Right cardiac atrium (tissue), 5 donors: ENCODE measurements at regions not wholly inside any gene's neighbourhood (a gene's known extent, or its start where the extent isn't known, plus 50 kb on each side); places are given as distances from the start of the nearest gene placed in this dataset.
A peak's percentile ranks its signal among the peaks of the same experiment; 100 is the strongest.
"Not testable (repeated sequence)": the region's sequence is repeated elsewhere in the genome, so short reads cannot be mapped to it uniquely, and the experiment has no call there.

Experiments used
- ATAC-seq, 2 donors: fragments of 200-7000 bp; cut with Tn5 transposase; one replicate each; pipeline versions ENCODE4 v1.8.0 to v1.9.1; 2020; ENCODE audit warnings: moderate library complexity in 2 of 2, mild to moderate bottlenecking in 1 of 2
- DNase-seq, 3 donors: peaks; one replicate each; pipeline ENCODE4 v3.0.0-alpha.2; 2020
- H3K27ac ChIP-seq: one replicate; pipeline ENCODE4 v1.5.1; 2013; ENCODE audit warnings: mild to moderate bottlenecking, low read length, control low read depth, moderate library complexity
- H3K27me3 ChIP-seq: one replicate; pipeline ENCODE4 v1.6.1; 2013; ENCODE audit not compliant: control insufficient read depth, insufficient read depth
- H3K4me1 ChIP-seq: one replicate; pipeline ENCODE4 v1.6.1; 2013; ENCODE audit warnings: low read length; ENCODE audit not compliant: control insufficient read depth, insufficient read depth
- H3K4me3 ChIP-seq: one replicate; pipeline ENCODE4 v1.5.1; 2013; ENCODE audit warnings: low read length, control low read depth
- H3K9me3 ChIP-seq: one replicate; pipeline ENCODE4 v1.6.1; 2013; ENCODE audit warnings: low read length; ENCODE audit not compliant: control insufficient read depth
- WGBS: extraction: QIAGEN DNeasy Blood & Tissue Kit; methylation state at CpG from one replicate; pipeline ENCODE4 v1.1.7; 2013; 5-methylcytosine and 5-hydroxymethylcytosine counted together
- intact Hi-C, 4 donors: fragments of 100-400 bp; cut with DNase I; formaldehyde crosslinking; loops; one replicate each; pipeline versions ENCODE4 v1.11.0 to v1.14.0; 2022 to 2023
- donor health status: healthy with polysubstance abuse.
- donor health status: DM: no; HTN: yes; CAD: no.
- donor health status: DM: no; HTN: no; CAD: no.
- donor health status: DM: no; HTN: yes; CAD: no; lungs with severe emphysema.
- donor health status: DM: yes; HTN: yes; CAD: no.

GRCh38 chr3:139107424-139108252 is 62.9 kb upstream of the PRR23C start:
- no peak overlapping the region for H3K27ac ChIP-seq
- H3K9me3 ChIP-seq, result no peaks in the 10 kb centered on the region
- no peaks in the 10 kb centered on the region for H3K4me1 ChIP-seq
- 69% methylated on average over 13 of the region's 13 CpGs for WGBS
- H3K27me3 ChIP-seq, result no peaks in the 10 kb centered on the region
- DNase-seq (no peak), ATAC-seq (no peak)
- H3K4me3 ChIP-seq, result no peak overlapping the region
- intact Hi-C loops, result no loop called here

GRCh38 chr3:139108253-139108969 is 63.7 kb upstream of the PRR23C start:
- DNase-seq (no peak), ATAC-seq (no peak)
- H3K27me3 ChIP-seq, result no peaks in the 10 kb centered on the region
- H3K27ac ChIP-seq, result no peak overlapping the region
- intact Hi-C loops, result no loop called here
- no peaks in the 10 kb centered on the region for H3K9me3 ChIP-seq
- WGBS, result 76% methylated on average over 4 of the region's 4 CpGs
- H3K4me1 ChIP-seq, result no peaks in the 10 kb centered on the region
- H3K4me3 ChIP-seq, result no peak overlapping the region

DNA sequence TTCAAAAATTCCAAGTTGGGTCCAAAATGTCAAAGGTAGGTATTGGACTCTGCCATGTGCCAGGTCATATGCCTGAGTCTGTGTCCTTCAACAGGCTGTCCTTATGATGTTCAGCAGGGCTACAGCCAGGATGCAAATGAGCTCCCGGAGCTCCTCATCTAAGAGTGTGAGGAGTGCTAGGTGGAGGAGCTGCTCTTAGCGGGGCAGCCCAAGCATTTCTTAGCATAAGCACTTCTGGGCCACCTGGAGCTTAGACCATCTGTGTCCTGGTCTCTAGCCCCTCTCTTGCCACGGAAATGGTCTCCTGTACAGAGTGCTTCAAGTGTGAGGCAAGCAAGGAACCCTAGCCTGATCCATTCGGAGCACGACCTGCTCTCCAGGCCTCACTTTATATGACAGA is 64.6 kb upstream of the PRR23C start:
- Histone ChIP-seq H3K4me3 (no peak overlapping the region), H3K4me1 (no peaks in the 10 kb centered on the region), H3K27me3 (no peaks in the 10 kb centered on the region), H3K27ac (no peak overlapping the region), H3K9me3 (no peaks in the 10 kb centered on the region)
- DNase-seq, result no peak
- 64% methylated on average over 5 of the region's 5 CpGs for WGBS
- intact Hi-C loops, result no loop called here
- no peak for ATAC-seq

GRCh38 chr3:139110072-139110830 is 65.6 kb upstream of the PRR23C start:
- 63% methylated on average over 10 of the region's 10 CpGs for WGBS
- intact Hi-C loops, result loop anchor here in 3 of 4 donors (2.0 to 5.0 kb wide), 2 partner anchors 217 to 219 kb away; no protein-coding TSS in a partner anchor
- no peaks in the 10 kb centered on the region for H3K9me3 ChIP-seq
- ATAC-seq (peak; percentile 25 to 62), DNase-seq (peak in 1 of 3 donors; percentile 63)
- no peak overlapping the region for H3K27ac ChIP-seq
- H3K4me1 ChIP-seq, result no peaks in the 10 kb centered on the region
- no peaks in the 10 kb centered on the region for H3K27me3 ChIP-seq
- H3K4me3 ChIP-seq, result no peak overlapping the region

GRCh38 chr3:139110929-139111328 is 66.2 kb upstream of the PRR23C start:
- DNase-seq, ATAC-seq: not testable (repeated sequence)

DNA sequence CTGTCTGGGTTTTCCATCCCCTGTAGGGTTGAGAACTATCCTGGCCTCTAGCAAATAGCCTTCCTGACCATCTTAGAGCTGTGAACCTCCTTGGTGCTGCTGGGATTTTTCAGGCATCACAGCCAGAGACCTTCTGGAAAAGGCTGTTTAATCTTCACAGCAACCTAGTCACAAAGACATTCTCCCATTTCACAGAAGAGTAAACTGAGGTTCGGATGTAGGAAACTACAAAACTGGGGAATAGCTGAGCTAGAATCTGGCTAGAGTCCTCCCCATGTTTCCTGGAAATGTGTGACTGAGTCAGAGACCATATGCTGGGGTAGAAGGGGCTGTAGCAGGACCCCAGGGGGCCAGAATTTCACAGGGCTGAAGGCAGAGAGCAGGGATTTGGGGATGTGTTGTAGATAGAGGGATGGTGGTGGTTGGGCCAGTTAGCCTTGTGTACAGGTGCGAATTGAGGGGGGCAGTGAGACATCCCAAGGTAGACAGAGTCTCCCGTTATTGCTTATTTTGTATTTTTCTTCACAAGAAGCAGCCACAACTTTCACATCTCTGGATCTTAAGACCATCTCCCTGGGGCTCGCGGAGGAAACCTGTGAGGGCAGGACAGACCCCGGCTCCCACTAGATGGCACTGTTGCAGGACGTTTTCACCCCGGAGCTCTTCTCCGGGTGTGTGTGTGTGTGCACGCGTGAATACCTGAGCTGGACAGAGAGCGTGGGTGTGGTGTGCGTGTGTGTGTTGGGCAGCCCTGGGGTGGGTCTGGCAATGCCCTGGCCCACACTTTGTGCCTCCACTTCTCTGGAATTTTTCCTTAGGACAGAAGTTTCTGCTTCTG is 66.9 kb upstream of the PRR23C start:
- ATAC-seq (peak; percentile 76 to 88), DNase-seq (peak; percentile 55 to 79 (median 78))
- Histone ChIP-seq H3K4me3 (no peak overlapping the region), H3K27me3 (no peaks in the 10 kb centered on the region), H3K27ac (no peak overlapping the region), H3K9me3 (no peaks in the 10 kb centered on the region), H3K4me1 (no peaks in the 10 kb centered on the region)
- WGBS, result 6% methylated on average over 13 of the region's 13 CpGs
- intact Hi-C loops, result loop anchor here (2.0 to 5.0 kb wide), 2 partner anchors 216 to 217 kb away; no protein-coding TSS in a partner anchor

More at GRCh38 chr3:139110929-139111328, 66.2 kb upstream of the PRR23C start:
- not testable (repeated sequence) for H3K4me1 ChIP-seq, H3K27ac ChIP-seq, H3K9me3 ChIP-seq, H3K27me3 ChIP-seq, H3K4me3 ChIP-seq
- intact Hi-C loops, result loop anchor here in 3 of 4 donors (2.0 to 5.0 kb wide), 2 partner anchors 216 to 218 kb away; no protein-coding TSS in a partner anchor
- 76% methylated on average over 2 of the region's 2 CpGs for WGBS

- H3K27ac ChIP-seq, result no peak overlapping the region
- H3K9me3 ChIP-seq, result no peaks in the 10 kb centered on the region
- no peaks in the 10 kb centered on the region for H3K4me1 ChIP-seq
- ATAC-seq, result peak in 1 of 2 donors; percentile 9
- no peaks in the 10 kb centered on the region for H3K27me3 ChIP-seq
- 2% methylated on average over 1 of the region's 1 CpG for WGBS
- DNase-seq, result no peak
- intact Hi-C loops, result loop anchor here in 3 of 4 donors (2.0 to 5.0 kb wide), 2 partner anchors 215 to 217 kb away; no protein-coding TSS in a partner anchor
- H3K4me3 ChIP-seq, result no peak overlapping the region
These were observed 67.5 kb upstream of the PRR23C start for GRCh38 chr3:139112230-139112558.

- no peaks in the 10 kb centered on the region for H3K27me3 ChIP-seq
- no peak overlapping the region for H3K27ac ChIP-seq
- no peak for DNase-seq
- 61% methylated on average over 7 of the region's 7 CpGs for WGBS
- ATAC-seq, result no peak
- intact Hi-C loops, result loop anchor here in 3 of 4 donors (2.0 to 5.0 kb wide), 2 partner anchors 214 to 215 kb away; no protein-coding TSS in a partner anchor
- H3K4me3 ChIP-seq, result no peak overlapping the region
- no peaks in the 10 kb centered on the region for H3K9me3 ChIP-seq
- H3K4me1 ChIP-seq, result no peaks in the 10 kb centered on the region
These were observed 68.7 kb upstream of the PRR23C start for GRCh38 chr3:139113231-139113992.

DNA sequence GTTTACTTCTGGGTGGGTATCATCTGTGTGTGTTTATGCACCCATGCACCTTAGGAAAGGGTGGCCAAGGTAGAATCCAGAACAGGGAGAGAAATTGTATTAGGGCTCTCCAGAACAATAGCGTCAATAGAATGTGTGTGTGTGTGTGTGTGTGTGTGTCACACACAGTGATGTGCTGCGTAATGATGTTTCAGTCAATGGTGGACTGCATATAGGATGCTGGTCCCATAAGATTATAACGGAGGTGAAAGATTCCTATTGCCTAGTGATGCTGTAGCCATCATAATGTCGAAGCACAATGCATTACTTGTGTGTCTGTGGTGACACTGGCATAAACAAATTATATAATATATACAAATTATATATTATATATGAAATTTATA is 69.3 kb upstream of the PRR23C start:
- DNase-seq (no peak), ATAC-seq (no peak)
- H3K27ac ChIP-seq, result no peak overlapping the region
- no peaks in the 10 kb centered on the region for H3K9me3 ChIP-seq
- intact Hi-C loops, result loop anchor here in 3 of 4 donors (2.0 to 5.0 kb wide), 2 partner anchors 213 to 215 kb away; no protein-coding TSS in a partner anchor
- H3K27me3 ChIP-seq, result no peaks in the 10 kb centered on the region
- H3K4me3 ChIP-seq, result no peak overlapping the region
- WGBS, result 90% methylated on average over 4 of the region's 4 CpGs
- no peaks in the 10 kb centered on the region for H3K4me1 ChIP-seq
